ENCODE measurements at regions not wholly inside any gene's neighbourhood (a gene's known extent, or its start where the extent isn't known, plus 50 kb on each side); places are given as distances from the start of the nearest gene placed in this dataset.

GRCh38 chr2:122366427-122366826 lies 611.0 kb downstream of the TSN start:
- Histone ChIP-seq H3K36me3 (no peaks in the 10 kb centered on the region), H3K4me3 (no peak overlapping the region), H3K27ac (no peak overlapping the region), H3K27me3 (no peaks in the 10 kb centered on the region), H3K9me3 (no peaks in the 10 kb centered on the region), H3K4me1 (ENCODE audit: insufficient read depth) (no peaks in the 10 kb centered on the region)
- WGBS, 3 donors: 27 to 42% (median 30%) methylated on average over 2 of the region's 2 CpGs
- DNase-seq: no peak
- TF ChIP-seq POLR2A (IDR thresholded peaks at IDR 0.05): no peak
- TF ChIP-seq, protein P1, sequence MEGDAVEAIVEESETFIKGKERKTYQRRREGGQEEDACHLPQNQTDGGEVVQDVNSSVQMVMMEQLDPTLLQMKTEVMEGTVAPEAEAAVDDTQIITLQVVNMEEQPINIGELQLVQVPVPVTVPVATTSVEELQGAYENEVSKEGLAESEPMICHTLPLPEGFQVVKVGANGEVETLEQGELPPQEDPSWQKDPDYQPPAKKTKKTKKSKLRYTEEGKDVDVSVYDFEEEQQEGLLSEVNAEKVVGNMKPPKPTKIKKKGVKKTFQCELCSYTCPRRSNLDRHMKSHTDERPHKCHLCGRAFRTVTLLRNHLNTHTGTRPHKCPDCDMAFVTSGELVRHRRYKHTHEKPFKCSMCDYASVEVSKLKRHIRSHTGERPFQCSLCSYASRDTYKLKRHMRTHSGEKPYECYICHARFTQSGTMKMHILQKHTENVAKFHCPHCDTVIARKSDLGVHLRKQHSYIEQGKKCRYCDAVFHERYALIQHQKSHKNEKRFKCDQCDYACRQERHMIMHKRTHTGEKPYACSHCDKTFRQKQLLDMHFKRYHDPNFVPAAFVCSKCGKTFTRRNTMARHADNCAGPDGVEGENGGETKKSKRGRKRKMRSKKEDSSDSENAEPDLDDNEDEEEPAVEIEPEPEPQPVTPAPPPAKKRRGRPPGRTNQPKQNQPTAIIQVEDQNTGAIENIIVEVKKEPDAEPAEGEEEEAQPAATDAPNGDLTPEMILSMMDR (IDR thresholded peaks at IDR 0.05): no peak
- TF ChIP-seq EP300 (IDR thresholded peaks at IDR 0.05): no peak
- intact Hi-C loops (cut with DNase I): no loop called here

DNA sequence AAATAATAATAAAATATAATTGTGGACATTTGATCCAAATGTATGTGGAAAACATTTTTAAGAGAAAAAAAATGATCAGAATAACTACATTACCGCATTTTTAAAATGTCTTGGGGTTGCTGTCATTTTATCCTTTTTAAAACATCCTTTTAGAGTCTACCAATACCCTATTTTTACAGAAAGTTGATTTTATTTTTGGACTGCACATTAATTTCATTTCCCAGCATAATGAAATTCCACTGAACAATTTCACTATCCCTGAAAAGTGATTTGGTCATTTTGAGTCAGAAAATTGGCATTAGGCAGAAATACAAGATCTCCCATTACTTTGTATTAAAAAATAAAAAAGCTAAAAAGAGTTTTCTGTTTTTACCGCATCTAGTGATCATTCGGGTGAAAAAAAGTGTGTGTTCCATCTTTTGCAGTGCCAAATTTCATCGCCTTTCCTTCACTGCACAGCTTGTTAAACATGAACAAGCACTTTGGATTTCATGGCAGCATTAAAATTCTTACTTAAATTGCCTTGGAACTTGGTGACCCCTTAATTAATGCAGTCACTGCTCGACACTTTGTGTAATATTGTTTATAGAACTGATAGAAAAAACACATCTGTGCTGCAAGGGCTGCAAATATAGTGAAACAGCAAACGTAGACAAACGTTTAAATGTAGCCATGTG lies 611.7 kb downstream of the TSN start:
- WGBS, 3 donors: 23 to 30% (median 27%) methylated on average over 7 of the region's 7 CpGs

DNA sequence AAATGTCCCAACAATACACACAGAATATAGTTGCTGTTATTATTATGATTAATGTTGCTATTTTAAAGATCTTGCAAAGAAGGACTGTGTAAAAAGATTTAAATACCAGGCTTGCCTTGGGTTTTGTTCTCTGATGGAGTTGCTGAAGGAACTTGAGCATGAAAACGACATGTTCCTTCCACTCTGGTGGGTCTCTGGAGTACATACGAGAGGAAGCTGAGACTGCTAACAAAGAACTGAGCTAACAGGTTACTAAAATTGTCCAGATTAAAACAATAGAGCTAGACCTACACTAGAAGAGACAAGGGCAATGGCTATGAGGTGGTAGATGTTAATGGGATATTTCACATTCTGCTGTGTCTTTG lies 612.2 kb downstream of the TSN start:
- H3K4me1 ChIP-seq (ENCODE audit: insufficient read depth): no peaks in the 10 kb centered on the region
- TF ChIP-seq POLR2A (IDR thresholded peaks at IDR 0.05) (no peak), EP300 (IDR thresholded peaks at IDR 0.05) (no peak)
- TF ChIP-seq, protein P1 (IDR thresholded peaks at IDR 0.05): no peak
- intact Hi-C loops (cut with DNase I): no loop called here
- no peaks in the 10 kb centered on the region for H3K36me3 ChIP-seq
- no peak overlapping the region for H3K4me3 ChIP-seq
- no peaks in the 10 kb centered on the region for H3K9me3 ChIP-seq
- no peak overlapping the region for H3K27ac ChIP-seq
- H3K27me3 ChIP-seq: no peaks in the 10 kb centered on the region
- WGBS, 3 donors: 64 to 74% (median 73%) methylated on average over 2 of the region's 2 CpGs
- no peak for DNase-seq

More for the DNA sequence above, 611.7 kb downstream of the TSN start:
- intact Hi-C loops (cut with DNase I): no loop called here
- Histone ChIP-seq H3K4me1 (ENCODE audit: insufficient read depth) (no peaks in the 10 kb centered on the region), H3K36me3 (no peaks in the 10 kb centered on the region), H3K4me3 (no peak overlapping the region), H3K27ac (no peak overlapping the region), H3K27me3 (no peaks in the 10 kb centered on the region), H3K9me3 (no peaks in the 10 kb centered on the region)
- DNase-seq: no peak
- TF ChIP-seq, protein P1 (IDR thresholded peaks at IDR 0.05): no peak
- TF ChIP-seq EP300 (IDR thresholded peaks at IDR 0.05) (no peak), POLR2A (IDR thresholded peaks at IDR 0.05) (no peak)

DNA sequence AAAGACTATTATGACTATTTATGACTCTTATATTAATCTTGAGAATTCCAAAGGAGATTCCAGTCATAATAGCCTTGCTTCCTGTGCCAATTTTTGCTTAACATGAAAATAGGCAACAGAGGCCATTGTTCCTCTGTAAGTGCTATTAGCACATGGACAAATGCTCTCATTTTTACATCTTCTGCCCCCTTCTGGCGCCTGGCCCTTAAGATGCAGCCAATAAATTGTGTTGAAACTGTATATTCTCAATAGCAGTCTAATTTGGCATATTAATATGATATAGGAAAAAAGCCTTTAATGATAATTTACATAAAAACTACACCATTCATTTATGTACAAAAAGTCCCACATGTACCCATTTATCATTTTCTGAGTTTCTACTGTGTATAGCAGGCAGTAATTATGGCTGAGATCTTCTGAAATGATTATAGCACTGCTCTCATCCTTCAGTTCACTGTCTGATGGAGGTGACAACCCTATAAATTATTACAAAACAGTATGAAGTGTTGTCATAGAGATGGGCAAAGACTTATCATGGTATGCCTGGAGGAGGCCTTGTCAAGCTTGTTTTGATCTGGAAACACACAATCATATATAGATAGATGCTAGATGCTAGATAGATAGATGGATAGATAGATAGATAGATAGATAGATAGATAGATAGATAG lies 613.3 kb downstream of the TSN start:
- Histone ChIP-seq H3K4me3 (no peak overlapping the region), H3K36me3 (no peaks in the 10 kb centered on the region), H3K27me3 (no peaks in the 10 kb centered on the region), H3K27ac (no peak overlapping the region), H3K9me3 (no peaks in the 10 kb centered on the region), H3K4me1 (ENCODE audit: insufficient read depth) (no peaks in the 10 kb centered on the region)
- 51 to 65% (median 59%) methylated on average over 1 of the region's 1 CpG for WGBS, 3 donors
- DNase-seq: no peak
- intact Hi-C loops (cut with DNase I): no loop called here
- TF ChIP-seq POLR2A (IDR thresholded peaks at IDR 0.05): no peak
- TF ChIP-seq, protein P1 (IDR thresholded peaks at IDR 0.05): no peak
- no peak for TF ChIP-seq EP300 (IDR thresholded peaks at IDR 0.05)

Measured in ovary (tissue), 7 donors.